Activated B cell treated with CpG ODN at 0.5 μM for 24 hours (primary cell): ENCODE measurements at regions not wholly inside any gene's neighbourhood (a gene's known extent, or its start where the extent isn't known, plus 50 kb on each side); places are given as distances from the start of the nearest gene placed in this dataset.

Experiments
- ATAC-seq: fragments of 200-7000 bp; cut with Tn5 transposase; one replicate; pipeline ENCODE4 v1.10.0; 2021; ENCODE audit warnings: low read depth, mild to moderate bottlenecking, moderate library complexity
- CTCF ChIA-PET: fragments of 350-600 bp; sonication (Branson Sonifier 250); formaldehyde crosslinking; loops from one replicate; lab custom pipeline; 2021; ENCODE audit warnings: antibody characterized with exemption; lab: Charles Lee
- POLR2A ChIA-PET: fragments of 350-600 bp; sonication (Branson Sonifier 250); formaldehyde crosslinking; loops from one replicate; lab custom pipeline; 2021; ENCODE audit warnings: antibody characterized with exemption; lab: Charles Lee
- DNase-seq: peaks from one replicate; pipeline ENCODE4 v3.0.0; 2022
- H3K27ac Mint-ChIP-seq: one replicate; pipeline ENCODE4 v1.8.0; 2020; ENCODE audit warnings: mixed read lengths
- H3K27me3 Mint-ChIP-seq: one replicate; pipeline ENCODE4 v1.8.0; 2021; ENCODE audit warnings: mixed read lengths
- H3K36me3 Mint-ChIP-seq: one replicate; pipeline ENCODE4 v1.8.0; 2021; ENCODE audit warnings: low read depth, mixed read lengths
- H3K4me1 Mint-ChIP-seq: one replicate; pipeline ENCODE4 v1.8.0; 2021; ENCODE audit warnings: mixed read lengths
- H3K4me3 Mint-ChIP-seq: one replicate; pipeline ENCODE4 v1.8.0; 2020; ENCODE audit warnings: mild to moderate bottlenecking, mixed read lengths
- H3K9me3 Mint-ChIP-seq: one replicate; pipeline ENCODE4 v1.8.0; 2020; ENCODE audit warnings: mixed read lengths
- intact Hi-C: fragments of 100-400 bp; cut with micrococcal nuclease; formaldehyde crosslinking; loops from one replicate; pipeline ENCODE4 v1.15.1; 2024
- TF ChIP-seq, protein P1 (sequence below): fragments of 200-600 bp; IDR thresholded peaks from one replicate; pipeline ENCODE4 v1.8.0; 2022; ENCODE audit warnings: antibody characterized with exemption, mild to moderate bottlenecking

DNA sequence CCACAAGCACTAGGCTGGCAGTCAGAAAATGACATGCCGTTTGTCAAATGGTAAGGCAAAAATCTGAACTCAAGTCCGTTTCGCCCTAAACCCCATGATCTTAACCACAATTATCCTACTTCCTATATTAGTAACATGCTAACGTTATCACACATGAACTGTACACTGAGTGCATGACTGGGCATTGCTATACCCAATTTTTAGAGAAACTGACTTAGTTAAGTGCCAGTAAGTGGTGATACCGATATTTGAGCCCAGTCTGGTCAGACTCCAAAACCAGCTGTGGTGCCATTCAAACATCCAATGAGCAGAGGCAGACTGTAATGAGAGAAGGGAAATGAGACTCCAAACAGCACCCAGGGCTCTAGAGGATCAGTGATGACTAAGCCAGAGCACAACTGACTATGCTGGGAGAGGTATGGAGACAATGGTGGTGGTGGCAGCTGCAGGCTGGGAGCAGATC is 311.7 kb upstream of the PKDCC start:
- ChIA-PET POLR2A (no interaction called here), CTCF (no interaction called here)
- H3K9me3 Mint-ChIP-seq: no peaks in the 10 kb centered on the region
- ATAC-seq (peak; percentile 52), DNase-seq (no peak)
- H3K27ac Mint-ChIP-seq: no peak overlapping the region
- H3K4me3 Mint-ChIP-seq: no peak overlapping the region
- H3K27me3 Mint-ChIP-seq: peaks cover 7% of the 10 kb centered on the region
- TF ChIP-seq, protein P1, sequence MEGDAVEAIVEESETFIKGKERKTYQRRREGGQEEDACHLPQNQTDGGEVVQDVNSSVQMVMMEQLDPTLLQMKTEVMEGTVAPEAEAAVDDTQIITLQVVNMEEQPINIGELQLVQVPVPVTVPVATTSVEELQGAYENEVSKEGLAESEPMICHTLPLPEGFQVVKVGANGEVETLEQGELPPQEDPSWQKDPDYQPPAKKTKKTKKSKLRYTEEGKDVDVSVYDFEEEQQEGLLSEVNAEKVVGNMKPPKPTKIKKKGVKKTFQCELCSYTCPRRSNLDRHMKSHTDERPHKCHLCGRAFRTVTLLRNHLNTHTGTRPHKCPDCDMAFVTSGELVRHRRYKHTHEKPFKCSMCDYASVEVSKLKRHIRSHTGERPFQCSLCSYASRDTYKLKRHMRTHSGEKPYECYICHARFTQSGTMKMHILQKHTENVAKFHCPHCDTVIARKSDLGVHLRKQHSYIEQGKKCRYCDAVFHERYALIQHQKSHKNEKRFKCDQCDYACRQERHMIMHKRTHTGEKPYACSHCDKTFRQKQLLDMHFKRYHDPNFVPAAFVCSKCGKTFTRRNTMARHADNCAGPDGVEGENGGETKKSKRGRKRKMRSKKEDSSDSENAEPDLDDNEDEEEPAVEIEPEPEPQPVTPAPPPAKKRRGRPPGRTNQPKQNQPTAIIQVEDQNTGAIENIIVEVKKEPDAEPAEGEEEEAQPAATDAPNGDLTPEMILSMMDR: no peak
- no peaks in the 10 kb centered on the region for H3K36me3 Mint-ChIP-seq
- intact Hi-C loops: no loop called here
- peaks cover 11% of the 10 kb centered on the region for H3K4me1 Mint-ChIP-seq

DNA sequence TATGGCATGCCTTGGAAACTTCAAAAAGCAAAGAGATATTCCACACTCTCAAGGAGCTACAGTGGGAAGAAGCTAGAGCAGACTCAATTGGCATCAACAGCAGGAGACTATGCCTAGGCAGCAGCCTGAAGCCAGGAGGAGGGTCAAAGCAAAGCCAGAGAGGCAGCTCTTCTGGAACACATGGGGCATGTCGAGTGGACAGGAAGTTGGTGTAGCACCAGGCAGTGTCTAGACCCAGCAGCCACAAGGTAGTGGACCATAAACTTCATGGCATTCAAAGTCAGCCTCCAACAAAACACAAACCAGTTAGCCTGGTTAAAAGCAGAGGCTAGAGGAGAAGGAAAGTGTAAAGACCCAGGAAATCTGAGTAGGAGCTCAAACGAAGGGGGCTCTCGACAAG is 311.2 kb upstream of the PKDCC start:
- Mint-ChIP-seq H3K4me3 (no peak overlapping the region), H3K4me1 (peaks cover 11% of the 10 kb centered on the region), H3K27me3 (peaks cover 7% of the 10 kb centered on the region), H3K36me3 (no peaks in the 10 kb centered on the region), H3K9me3 (no peaks in the 10 kb centered on the region), H3K27ac (no peak overlapping the region)
- no peak for ATAC-seq
- POLR2A ChIA-PET: no interaction called here
- CTCF ChIA-PET: no interaction called here
- intact Hi-C loops: no loop called here
- TF ChIP-seq, protein P1: no peak
- no peak for DNase-seq

DNA sequence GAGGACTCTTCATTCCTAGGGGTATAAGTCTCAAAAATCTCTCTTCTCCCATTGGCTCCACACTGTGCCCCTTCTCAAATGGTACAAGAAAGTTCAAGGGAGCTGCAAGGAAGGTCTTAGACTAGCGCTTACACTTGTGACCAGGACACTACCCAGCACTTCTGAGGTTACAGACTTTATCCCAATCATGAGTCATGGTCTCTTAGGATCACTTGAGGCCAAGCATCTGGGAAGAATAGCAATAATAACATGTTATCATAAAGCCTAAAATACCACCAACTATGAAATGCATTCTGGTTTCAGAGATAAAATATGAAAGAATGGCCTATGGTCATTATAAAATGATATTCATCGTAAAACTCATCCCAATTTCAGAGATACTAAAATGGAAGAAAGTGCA is 309.9 kb upstream of the PKDCC start:
- H3K9me3 Mint-ChIP-seq: no peaks in the 10 kb centered on the region
- H3K27me3 Mint-ChIP-seq: peaks cover 3% of the 10 kb centered on the region
- ChIA-PET POLR2A (no interaction called here), CTCF (no interaction called here)
- DNase-seq (no peak), ATAC-seq (no peak)
- H3K4me3 Mint-ChIP-seq: no peak overlapping the region
- H3K4me1 Mint-ChIP-seq: peaks cover 11% of the 10 kb centered on the region
- no peak overlapping the region for H3K27ac Mint-ChIP-seq
- intact Hi-C loops: no loop called here
- TF ChIP-seq, protein P1: no peak
- no peaks in the 10 kb centered on the region for H3K36me3 Mint-ChIP-seq

DNA sequence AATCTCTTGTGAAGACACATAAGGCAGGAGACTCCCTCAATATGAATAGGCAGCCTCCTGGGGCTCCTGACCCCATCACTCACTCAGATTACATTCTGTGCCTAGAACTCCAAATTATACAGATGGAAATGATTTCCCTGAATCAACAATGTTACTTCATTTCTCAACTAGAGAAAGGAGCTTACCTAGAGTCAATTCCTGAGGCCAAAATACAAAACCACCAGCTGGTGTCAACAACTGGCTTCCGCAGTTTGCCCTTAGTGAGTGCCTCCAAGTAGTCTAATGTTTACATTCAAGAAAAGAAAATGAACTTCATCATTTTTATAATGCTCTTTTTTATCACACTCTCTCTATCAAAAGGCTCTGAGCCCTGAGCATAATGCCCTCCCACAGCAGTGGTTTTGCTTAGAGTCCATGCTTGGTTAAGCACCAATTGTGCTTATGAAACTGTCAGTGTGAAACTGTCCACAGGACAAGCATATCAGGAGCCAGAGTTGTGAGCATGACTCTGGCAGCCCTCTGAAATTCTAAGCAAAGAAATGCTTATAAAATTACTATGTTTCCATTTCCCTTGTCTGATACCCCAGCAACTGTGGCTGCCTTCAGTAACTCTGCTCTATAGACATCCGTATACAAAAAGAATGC is 305.7 kb upstream of the PKDCC start:
- intact Hi-C loops: no loop called here

DNA sequence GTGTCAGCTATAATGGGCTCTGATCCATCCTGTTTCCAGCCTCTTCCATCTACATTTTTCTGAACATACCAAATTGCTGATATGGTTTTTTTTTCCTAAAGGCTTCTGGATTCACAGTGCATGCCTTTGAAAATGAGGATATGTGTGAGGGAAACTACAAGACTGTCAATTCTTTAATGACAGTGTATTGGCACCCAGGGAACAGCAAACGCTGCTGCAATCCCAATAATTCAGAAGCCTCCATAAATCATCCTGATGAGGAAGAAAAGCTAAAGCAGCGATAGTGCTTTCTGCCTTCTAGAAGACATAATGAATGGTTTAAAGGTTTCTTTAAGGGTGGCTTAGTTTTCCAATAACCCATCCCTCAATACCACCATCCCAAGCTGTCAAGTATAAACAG is 304.5 kb upstream of the PKDCC start:
- Mint-ChIP-seq H3K27me3 (no peaks in the 10 kb centered on the region), H3K4me3 (no peak overlapping the region), H3K27ac (no peak overlapping the region), H3K9me3 (peaks cover 2% of the 10 kb centered on the region), H3K36me3 (no peaks in the 10 kb centered on the region), H3K4me1 (no peaks in the 10 kb centered on the region)
- POLR2A ChIA-PET: interaction anchor here (0.6 kb wide), 1 partner anchor 28 kb away, joined by 4 read pairs; no protein-coding TSS in a partner anchor
- intact Hi-C loops: no loop called here
- TF ChIP-seq, protein P1: no peak
- CTCF ChIA-PET: no interaction called here
- ATAC-seq (no peak), DNase-seq (no peak)

More for the DNA sequence above, 305.7 kb upstream of the PKDCC start:
- Mint-ChIP-seq H3K4me1 (no peaks in the 10 kb centered on the region), H3K27me3 (no peaks in the 10 kb centered on the region), H3K36me3 (no peaks in the 10 kb centered on the region), H3K27ac (no peak overlapping the region), H3K9me3 (peaks cover 2% of the 10 kb centered on the region), H3K4me3 (no peak overlapping the region)
- ATAC-seq (no peak), DNase-seq (no peak)
- TF ChIP-seq, protein P1: no peak
- POLR2A ChIA-PET: no interaction called here
- CTCF ChIA-PET: no interaction called here
